Left kidney (tissue), 1 donor: ENCODE measurements at regions not wholly inside any gene's neighbourhood (a gene's known extent, or its start where the extent isn't known, plus 50 kb on each side); places are given as distances from the start of the nearest gene placed in this dataset.

Experiments used
- DNase-seq: peaks from one replicate; pipeline ENCODE4 v3.0.0-alpha.2; 2013

GRCh38 chr7:46572691-46573090 lies 651.6 kb upstream of the IGFBP3 start:
- no peak for DNase-seq

GRCh38 chr7:46571996-46572395 lies 650.9 kb upstream of the IGFBP3 start:
- no peak for DNase-seq

DNA sequence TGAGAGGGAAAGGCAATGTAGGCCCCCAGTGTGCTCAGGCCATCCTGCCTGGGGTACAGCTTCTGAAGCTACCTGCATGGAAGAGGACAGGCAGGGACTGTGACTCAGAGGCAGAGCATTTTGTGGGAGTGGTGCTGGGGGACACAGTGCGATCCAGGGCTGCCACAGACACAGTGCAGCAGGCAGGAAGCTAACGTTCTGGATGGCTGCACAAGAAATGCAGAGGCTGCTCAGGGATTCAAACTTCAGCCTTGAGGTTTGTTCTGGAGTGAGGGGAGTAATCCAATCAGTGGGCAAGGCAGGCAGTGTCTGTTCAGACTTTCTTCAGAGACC lies 648.0 kb upstream of the IGFBP3 start:
- no peak for DNase-seq

DNA sequence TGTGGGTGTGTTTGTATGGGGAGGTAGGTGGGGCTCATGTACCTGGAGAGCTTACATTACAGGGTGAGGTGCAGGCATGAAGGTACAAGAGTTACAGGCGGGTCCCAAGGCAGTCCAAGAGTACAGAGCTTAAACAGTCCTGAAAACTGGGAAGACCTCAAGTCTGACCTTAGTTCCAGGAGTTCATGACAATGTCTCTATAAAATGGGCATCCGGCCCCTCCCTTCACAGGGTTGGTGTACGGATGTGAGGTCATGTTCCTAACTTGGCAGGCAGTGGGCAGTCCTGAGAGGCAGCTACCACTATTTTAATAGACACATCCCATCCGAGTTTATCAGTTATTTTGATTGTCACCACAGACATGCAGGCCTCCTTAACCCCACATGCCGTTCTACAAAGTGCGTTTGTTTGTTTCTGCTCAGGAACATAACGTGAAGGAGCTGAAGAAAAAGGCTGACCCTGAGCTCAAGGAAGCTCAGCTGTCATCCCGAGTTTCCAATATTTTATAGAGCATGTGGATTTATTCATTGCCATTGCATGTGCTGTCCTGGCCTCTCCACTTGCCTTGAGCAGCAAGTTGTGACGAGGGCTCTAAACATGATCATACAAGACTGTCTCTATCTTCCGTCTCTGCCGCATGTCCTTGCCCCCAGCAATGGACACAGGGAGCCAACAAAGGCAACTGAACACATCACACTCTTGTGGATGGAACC lies 647.5 kb upstream of the IGFBP3 start:
- no peak for DNase-seq

- DNase-seq, result no peak
Observed at GRCh38 chr7:46567858-46568257, 646.8 kb upstream of the IGFBP3 start.

DNA sequence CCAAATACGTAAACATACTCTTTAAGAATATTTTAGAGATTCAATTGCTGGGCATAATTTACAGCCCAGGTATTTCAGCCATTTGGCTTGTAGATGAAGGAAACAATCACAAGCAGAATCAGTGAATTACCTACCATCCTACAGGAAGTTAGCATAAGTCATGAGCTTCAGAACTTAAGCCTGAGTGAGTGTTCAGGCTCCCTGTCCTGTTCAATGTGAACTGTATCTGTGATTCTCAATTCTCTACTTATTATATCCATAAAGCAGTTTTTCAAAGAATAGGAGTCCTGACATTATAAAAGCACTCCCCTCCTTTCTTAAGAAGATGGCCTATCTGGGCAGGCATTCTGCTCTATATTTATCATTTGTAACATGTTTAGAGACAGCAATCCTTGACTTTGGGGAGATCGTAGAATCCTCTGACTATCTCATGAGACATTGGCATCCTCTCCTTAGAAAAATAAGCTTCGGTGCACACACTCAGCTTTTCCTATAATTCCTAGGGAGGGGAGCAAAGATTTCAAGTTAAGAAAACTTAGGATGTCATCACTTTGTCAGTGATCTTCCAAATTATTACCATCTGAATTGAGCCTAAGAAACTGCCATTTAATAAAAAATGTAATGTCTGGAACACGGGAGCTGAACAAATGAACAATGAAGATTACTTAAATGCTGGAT lies 645.2 kb upstream of the IGFBP3 start:
- DNase-seq, result no peak

GRCh38 chr7:46565253-46566096 lies 644.4 kb upstream of the IGFBP3 start:
- DNase-seq, result no peak

DNA sequence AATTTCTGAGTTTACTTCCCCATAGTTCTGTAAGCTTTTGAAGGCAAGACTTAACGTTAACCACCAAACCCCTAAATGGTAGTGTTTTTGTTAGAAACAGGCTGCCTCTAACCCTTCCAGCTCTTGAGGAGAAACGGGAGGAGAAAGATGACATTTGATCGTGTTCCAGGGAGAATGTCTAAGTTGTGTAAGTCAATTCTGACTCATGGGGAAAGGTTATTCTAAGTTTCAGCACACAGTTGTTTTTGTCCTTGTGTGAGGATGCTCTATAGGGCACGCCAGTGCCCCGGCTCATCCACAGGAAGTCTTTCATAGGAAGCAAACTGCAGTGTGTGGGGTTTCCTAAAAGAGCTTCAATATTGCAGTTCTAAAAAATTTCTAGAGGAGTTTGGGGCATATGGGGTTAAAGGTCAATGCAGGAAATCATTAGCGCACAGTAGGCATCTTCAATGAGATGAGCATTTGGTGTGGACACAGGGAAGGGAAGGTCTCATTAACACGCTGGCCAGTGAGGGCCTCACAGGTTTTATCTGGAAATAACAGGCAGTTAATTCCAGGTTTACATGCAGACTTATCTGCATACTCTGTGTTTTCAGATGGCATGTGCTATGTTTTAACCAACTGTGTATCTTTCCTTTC lies 638.2 kb upstream of the IGFBP3 start:
- DNase-seq, result no peak

- DNase-seq, result no peak
Observed at GRCh38 chr7:46558482-46559193, 637.6 kb upstream of the IGFBP3 start.

GRCh38 chr7:46557781-46558180 lies 636.7 kb upstream of the IGFBP3 start:
- DNase-seq, result no peak

GRCh38 chr7:46557295-46557711 lies 636.2 kb upstream of the IGFBP3 start:
- peak; percentile 65 for DNase-seq

- no peak for DNase-seq
Observed at GRCh38 chr7:46554688-46555422, 633.8 kb upstream of the IGFBP3 start.

GRCh38 chr7:46551603-46552002 lies 630.5 kb upstream of the IGFBP3 start:
- no peak for DNase-seq

- no peak for DNase-seq
Observed at GRCh38 chr7:46550864-46551263, 629.8 kb upstream of the IGFBP3 start.

DNA sequence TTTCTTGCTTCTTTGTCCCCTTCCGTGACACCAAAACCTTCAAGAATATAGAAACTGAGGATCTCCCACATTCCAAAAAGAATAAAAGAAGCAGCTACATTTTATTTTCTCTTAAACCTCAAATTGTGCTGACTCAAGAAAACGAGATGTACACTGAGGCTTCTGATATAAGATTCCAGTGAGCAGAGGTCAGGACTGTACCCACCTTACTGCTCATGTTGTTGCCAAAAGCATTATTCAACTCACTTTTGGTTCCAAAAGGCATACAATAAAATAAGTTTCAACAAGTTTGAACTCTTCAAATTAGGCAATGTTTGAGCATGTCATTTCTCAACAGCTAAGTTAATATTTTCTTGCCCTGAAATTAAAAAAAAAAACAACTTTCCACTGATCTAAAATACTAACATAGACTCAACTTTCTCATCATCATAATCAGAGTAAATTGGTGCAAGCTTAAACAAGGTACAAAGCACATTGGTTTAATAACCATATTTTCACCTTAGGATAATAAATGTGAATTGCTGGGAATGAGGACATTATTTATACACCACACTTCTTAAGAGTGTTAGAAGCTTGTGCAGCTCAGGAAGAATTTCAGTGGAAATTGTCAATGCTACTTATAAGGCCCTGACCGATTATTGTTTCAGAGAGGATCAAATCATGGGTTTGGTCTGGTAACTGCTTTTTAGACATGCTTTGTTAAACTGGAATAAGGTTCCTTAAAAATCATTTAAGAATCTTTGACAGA lies 629.0 kb upstream of the IGFBP3 start:
- DNase-seq, result no peak

- DNase-seq, result no peak
Observed at GRCh38 chr7:46549347-46549746, 628.3 kb upstream of the IGFBP3 start.

DNA sequence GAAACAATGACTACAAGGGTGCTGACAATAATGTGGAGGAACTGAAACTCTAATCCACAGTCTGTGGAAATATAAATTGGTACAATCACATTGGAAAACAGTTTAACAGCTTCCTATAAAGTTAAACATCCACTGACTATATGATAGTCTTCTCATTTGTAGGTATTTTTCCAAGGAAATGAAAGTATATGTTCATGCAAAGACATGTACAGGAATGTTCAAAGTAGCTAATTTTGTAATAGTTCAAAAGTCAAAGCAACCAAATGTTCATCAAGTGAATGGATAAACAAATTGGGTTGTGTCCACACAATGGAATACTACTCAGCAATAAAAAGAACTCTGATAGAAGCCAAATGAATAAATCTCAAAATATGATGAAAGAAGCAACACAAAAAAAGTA lies 626.0 kb upstream of the IGFBP3 start:
- DNase-seq, result no peak

DNA sequence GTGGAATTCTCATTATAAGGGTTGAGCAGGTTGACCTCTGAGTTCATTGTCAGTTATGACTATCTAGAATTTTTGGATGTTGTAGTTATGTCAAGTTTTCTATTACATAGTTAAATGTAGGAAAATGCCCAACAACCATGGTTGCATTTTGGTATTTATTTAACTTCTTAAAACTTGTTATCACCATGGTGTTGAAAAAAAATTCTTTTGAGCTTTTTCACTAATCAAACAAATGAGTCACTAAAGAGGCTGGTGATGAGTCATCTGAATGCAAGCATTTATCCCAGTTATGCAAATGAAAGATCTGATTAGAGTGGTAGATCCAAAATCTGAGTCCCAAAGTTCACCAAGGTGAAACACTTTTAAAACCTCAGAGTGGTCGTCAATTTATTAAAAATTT lies 624.7 kb upstream of the IGFBP3 start:
- no peak for DNase-seq

DNA sequence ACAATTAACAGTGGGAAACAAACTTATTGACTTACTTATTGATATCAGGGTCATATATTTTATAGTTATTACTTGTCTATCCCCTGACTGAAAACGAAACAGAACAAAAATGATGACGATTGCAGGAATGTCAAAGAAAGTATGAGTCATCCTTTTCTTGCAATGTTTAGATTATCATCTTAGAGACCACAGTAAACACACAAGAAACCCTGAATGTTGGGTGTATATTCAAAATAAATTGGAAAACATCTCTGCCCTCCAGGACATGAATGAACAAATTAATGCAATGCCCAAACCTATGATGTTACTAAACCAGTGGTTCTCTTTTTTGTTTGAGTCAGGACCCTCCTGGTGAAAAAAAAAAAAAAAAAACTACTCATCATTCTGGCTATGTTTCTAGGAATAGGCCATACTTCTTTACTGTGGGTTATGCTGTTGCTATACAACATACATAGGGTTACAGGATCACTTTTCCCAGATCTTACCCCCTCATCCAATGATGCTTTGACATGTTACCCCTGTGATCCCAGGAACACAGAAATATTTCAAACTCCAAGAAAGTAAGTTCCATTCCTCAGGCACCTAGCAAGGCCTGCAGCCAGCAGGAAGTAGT lies 623.4 kb upstream of the IGFBP3 start:
- DNase-seq, result no peak

DNA sequence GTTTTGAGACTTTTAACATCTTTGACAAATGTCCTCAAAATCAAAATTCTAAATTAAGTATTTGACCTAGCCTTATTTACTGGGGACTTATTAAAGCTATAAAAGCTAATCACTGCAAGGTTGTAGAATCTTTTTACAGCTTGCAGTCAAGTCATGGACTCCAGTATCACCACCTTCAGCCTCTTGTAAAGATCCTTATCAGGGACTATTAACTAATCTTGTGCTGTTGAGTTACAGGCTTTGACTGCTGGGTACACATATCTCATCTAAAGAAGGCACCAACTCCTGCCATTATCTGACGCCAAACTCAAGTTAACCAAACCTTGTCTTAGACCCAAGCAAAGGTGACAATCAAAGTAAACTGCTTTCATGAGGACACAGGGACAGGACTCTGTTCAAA lies 621.0 kb upstream of the IGFBP3 start:
- DNase-seq, result no peak
